HL-60 (cell line): ENCODE measurements at regions not wholly inside any gene's neighbourhood (a gene's known extent, or its start where the extent isn't known, plus 50 kb on each side); places are given as distances from the start of the nearest gene placed in this dataset.

Source experiments
- CTCF ChIP-seq: IDR thresholded peaks from one replicate; pipeline ENCODE4 v1.5.1; 2011; ENCODE audit warnings: low read length, control low read depth, inconsistent platforms; ENCODE audit not compliant: insufficient read depth
- GABPA ChIP-seq: IDR thresholded peaks from 2 replicates; pipeline ENCODE4 v1.6.1; 2012; ENCODE audit warnings: low read depth
- REST ChIP-seq: IDR thresholded peaks from 2 replicates; pipeline ENCODE4 v1.6.1; 2012; ENCODE audit warnings: low read depth; ENCODE audit not compliant: insufficient replicate concordance
- SPI1 ChIP-seq: IDR thresholded peaks from 2 replicates; pipeline ENCODE4 v1.6.1; 2012; ENCODE audit warnings: low read depth, mild to moderate bottlenecking, borderline replicate concordance

GRCh38 chr4:31807036-31807435 lies 1086.9 kb downstream of the PCDH7 start:
- TF ChIP-seq CTCF (no peak), GABPA (no peak), REST (no peak), SPI1 (no peak)
